ENCODE measurements at regions not wholly inside any gene's neighbourhood (a gene's known extent, or its start where the extent isn't known, plus 50 kb on each side); places are given as distances from the start of the nearest gene placed in this dataset.
"Not testable (repeated sequence)": the region's sequence is repeated elsewhere in the genome, so short reads cannot be mapped to it uniquely, and the experiment has no call there.

DNA sequence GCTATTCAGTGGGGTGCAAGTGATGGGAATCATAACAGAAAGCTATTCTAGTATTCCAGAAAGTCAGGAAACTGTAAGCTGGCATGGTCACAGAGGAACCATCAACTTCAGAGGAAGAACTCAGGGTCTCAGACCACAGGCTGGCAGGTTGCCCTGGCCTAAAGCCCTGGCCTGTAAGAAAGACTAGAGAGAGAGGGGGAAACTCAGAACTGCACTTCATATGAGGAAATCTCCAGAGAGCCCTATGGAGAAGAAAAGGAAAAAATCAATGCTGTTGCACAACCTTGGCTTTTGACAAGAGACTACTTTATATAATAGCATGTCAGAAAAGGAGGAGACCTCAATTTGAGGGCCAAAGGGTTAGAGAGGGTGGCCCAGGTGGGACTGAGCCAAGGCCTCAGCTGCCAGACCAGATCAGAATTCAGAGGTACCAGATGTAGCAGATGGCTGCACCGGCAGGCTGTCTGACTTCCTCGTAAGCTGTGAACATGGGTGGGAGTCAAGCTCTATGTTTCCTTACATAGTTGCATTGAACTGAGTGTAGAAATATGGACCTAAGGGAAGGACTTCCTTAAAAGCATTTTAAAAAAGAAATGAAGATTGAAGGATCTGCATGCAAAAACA, 333.8 kb downstream of the PDCD6IP start:
- DNase-seq, result no peak

DNA sequence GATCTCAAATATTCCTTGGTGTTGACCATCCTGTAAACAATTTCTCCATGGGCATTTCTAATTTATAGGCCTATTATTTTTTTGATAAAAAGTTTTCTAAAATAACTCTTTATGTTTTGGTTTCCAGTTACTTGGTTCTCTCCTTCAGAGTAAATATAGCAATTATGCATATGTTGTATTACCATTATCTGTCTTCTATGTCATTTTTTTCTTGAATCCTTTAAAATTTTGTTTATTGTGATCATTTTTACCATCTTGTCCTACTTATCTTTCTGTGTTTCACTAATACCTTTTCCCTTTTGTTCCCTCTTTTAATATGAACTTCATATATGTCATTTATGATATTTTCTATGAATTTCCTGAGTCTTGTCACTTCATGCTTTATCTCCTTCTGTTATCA, 341.1 kb downstream of the PDCD6IP start:
- no peak for DNase-seq

DNA sequence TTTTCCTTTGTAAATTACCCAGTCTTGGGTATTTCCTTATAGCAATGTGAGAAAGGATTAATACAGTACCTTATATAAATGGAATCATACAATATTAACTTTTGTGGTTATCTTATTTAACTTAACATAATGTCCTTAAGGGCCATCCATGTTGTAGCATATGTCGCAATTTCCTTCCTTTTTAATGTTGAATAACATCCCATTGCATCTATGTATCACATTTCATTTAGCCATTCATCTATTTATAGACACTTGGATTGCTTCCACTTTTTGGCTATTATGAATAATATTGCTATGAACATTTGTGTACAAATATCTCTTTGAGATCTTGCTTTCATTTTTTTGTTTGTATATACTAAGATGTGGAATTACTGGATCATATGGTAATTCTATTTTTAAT, 342.2 kb downstream of the PDCD6IP start:
- DNase-seq, result peak; percentile 20

DNA sequence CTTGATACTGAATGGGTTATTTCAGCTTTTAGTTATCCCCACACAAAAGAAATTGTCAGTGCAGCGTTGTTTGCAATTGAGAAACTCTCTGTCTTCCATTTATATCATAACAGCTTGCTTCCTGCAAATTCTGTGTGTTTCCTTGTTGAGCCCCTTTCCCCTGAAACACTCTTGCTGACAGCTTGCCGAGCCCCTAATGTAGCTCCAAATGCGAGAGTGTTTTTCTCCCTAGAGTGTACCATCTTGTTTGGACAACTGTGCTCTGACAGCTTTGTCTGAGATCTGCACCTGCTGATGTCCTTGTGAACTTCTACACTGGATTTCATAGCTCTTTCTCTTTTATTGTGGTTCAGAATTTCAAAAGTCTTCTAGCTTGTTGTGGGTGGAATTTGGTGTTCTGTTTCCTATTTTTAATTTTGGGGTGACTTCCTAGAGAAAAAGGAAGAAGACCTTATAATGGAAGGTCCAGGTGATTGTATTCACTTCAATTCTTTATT, 343.5 kb downstream of the PDCD6IP start:
- no peak for DNase-seq

DNA sequence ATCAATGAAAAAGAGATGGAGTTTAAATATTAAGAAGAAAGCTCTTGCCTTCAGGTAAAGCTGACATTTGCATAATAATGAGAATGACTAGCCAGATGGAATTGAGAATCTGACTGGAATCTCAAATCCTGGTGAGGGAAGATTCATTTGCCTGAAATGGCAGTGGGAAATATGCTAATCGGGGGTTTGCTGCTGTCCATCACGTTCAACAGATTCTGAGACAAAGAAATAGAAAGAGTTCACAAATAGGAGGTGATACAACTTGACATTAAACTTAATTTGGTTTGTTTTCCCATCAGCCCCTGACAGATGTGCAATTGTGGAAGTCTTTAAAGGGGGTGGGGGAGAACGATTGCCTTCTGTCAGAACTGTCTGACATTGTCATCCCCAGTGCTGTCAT, 347.4 kb downstream of the PDCD6IP start:
- no peak for DNase-seq

DNA sequence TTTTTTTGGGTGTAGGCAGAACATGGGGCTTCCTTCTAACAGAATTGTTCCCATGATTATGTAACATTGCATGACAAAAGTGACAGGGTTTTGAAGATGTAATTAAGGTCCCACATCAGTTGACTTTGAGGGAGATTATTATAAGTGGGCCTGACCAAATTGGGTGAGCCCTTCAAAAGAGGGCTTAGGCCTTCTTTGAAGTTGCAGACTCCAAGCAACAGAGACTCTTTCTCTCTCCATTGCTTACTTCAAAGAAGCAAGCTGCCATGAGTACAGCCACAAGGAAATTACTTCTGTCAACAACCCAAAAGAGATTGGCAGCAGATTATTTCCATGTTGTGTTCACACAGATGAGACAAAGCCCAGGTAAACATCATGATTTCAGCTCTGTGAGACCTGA, 348.2 kb downstream of the PDCD6IP start:
- no peak for DNase-seq

DNA sequence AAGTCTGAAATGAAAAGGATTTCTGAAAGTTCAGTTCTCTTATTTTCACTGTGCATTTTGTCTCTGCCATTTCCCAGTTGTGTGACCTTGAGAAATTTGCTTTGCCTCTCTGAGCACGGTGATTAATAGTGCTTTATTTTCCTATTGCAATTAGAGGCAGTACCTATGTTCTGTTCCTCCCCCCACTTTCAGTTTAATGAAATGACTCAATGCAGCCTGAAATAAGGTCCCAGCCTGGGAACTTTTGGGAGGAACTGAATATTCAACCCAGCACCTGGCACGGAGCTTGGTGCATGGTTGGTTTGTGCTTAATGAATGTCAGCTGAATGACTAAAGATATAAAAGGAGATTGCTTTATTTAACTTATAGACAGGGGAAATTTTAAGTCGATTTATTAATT, 352.6 kb downstream of the PDCD6IP start:
- DNase-seq, result no peak

DNA sequence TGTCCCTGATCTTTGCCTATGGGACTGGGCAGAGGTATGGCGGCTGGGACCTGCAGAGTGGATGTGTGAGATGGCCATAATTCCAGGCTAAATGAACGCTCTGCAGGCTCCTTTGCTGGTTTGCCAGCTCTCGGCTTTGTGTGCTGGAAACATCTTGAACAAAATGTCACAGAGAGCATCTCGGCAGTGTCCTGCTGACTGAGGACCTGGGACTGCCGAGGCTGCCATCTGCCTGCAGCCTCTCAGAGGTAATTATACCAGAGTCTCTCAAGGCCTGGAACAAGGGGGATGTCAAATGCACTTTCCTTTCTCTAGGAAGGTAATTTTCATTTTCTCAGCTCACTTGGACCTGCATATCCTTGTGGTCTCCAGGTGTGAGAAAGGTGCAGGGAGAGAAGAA, 354.2 kb downstream of the PDCD6IP start:
- DNase-seq, result no peak

DNA sequence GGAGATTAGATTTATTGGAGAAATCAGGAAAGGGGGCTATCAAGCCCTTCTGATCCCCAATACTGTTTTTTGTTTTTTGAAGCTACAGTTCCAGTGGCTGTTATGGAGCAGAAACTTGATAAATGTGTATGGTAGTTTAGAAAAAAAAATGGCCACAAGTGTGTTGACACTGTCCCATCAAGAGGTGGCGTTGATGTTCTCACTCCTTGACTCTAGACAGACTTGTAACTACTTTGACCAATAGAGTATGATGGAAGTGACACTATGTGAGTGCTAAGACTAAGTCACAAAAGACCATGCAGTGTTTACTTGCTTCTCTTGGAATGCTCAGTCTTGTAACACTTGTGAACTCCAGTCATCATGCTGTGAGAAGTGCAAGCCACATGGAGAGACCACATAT, 356.7 kb downstream of the PDCD6IP start:
- no peak for DNase-seq

DNA sequence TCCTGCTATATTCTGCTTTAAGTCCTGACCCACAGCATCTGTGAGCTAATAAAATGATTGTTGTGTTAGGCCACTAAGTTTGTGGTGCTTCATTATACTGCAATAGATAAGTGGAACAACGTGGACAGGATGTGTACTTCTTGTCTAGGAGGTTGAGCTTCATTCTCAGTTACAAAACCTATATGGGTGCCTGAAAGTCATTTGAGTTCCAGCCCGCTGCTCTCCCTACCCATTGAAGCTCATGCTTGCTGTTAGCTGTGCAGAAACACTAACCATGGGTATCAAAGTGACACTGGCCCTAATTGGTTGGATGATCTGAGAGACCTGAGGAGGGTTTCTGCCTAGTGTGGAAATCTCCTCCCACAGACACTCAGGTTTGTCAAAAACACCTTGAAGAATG, 357.2 kb downstream of the PDCD6IP start:
- DNase-seq, result no peak

DNA sequence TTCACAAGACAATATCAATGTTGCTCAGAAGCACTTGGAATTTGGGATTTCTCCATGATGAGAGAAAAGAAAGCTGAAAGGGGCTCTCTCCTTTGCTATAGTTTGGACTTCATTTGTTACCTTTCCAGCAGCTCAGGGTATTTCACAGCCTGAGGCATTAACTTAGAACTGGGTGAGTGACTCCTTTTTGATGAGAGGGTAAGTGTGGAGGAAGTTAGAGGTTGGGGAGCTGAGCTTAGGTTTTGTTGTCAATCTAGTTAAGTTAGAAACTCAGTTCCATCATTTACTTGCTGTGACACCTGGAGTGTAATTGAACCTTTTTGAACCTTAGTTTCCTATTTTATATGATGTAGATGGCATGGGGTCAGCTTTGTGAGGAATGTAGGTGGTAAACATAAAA, 359.1 kb downstream of the PDCD6IP start:
- no peak for DNase-seq

DNA sequence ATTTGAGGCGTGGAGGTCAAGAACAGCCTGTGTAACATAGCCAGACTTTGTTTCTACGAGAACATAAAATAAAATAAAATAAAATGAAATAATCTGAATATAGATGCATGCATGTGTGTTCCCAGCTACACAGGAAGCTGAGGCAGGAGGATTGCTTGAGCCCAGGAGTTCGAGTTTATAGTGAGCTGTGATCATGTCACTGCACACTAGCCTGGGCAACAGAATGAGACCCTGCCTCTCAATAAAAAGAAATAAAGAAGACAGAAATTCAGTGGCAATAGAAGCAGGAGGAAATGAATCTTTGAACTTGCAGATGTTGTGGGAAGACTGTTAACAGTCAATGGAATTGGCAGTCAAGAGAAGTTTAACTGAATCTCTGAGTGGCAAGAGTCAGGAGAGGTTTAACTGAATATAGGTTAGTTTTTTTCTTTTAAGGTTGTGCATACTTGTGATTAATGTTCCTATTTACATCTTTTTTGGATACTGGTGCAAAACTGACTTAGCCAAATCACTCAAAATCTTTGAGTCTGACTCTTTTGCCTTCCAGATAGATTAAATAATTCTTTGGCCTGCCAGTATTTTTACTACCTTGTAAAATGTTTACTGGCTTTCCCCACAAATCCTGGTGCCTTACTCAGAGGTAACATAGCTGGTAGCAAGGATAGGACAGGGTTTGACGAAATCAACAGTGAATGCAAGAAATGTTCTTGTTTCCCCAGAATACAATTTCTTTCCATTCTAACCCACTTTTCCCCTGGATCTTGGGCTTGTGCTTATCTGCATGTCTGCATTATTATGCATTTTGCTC, 361.4 kb downstream of the PDCD6IP start:
- DNase-seq, result no peak

DNA sequence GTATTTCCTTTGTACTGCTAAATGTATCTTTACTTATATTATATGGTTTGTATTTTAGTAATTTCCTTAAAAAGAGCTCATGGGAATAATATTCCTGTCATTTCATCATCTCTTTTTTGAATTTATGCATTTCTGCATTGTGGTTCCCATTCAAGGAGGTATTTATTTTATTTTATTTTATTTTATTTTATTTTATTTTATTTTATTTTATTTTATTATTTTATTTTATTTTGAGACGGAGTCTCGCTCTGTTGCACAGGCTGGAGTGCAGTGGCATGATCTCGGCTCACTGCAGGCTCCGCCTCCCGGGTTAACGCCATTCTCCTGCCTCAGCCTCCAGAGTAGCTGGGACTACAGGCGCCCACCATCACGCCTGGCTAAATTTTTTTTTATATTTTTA, 371.2 kb downstream of the PDCD6IP start:
- not testable (repeated sequence) for DNase-seq

DNA sequence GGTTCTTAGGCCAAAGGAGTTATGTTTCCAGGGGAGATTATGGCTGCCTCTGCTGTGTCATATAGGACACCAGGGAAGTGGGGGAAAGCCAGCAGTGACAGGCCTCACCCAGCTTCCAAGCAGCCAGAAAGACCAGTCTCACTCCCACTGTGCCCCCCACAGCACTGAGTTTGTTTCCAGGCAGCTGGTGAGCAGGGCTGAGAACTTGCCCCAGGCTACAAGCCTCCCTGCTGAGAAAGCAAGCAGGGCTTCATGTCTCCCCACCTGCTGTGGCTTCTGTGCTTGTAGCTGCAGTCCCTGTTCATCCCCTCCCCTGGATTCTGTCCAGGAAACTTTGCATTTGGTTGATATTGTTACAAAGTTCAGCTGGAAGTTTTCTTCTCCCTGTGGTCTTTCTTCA, 376.3 kb downstream of the PDCD6IP start:
- DNase-seq, result peak; percentile 19

DNA sequence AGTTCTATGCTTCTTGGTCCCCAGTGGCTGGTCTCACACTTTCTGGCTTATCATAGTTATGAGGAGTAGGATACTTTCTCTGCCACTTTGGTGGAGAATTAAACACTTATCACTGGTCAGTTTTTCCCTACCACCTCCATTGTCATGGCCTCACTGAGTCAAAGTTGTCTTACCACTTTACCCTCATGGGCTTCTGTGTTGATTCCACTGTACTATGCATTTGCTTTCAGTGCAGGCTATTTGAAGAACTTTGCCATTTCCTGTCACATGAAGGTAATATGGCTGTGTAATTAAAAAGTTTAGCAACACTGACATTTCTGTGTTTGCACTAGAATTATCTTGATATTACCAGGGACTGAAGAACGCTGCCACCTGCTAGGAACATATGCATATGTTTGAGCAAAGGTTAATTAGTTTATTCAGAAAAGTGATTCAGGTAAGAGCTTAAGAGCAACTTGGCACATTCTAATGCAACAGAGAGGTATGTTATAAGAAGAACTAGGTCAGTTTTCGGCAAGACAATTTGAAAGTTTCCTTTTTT, 377.3 kb downstream of the PDCD6IP start:
- no peak for DNase-seq

DNA sequence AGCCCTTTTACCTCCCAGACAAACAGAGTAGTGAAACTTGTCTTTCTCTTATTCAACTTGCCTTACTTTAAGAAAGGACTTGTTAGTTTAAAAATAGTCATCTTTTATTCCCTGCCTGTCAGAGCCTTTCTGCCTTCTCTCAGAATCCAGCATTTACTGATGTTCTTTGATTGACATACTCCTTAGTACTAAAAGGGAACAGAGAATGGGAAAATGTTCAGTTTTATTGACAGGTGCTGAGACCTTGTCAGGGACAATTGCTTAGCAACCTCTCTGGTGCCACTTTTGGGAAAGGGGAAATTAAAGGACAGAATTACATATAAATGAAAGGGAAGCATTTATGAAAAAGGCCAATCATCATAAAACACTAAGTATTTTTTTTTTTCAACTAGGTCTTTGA, 378.3 kb downstream of the PDCD6IP start:
- no peak for DNase-seq

DNA sequence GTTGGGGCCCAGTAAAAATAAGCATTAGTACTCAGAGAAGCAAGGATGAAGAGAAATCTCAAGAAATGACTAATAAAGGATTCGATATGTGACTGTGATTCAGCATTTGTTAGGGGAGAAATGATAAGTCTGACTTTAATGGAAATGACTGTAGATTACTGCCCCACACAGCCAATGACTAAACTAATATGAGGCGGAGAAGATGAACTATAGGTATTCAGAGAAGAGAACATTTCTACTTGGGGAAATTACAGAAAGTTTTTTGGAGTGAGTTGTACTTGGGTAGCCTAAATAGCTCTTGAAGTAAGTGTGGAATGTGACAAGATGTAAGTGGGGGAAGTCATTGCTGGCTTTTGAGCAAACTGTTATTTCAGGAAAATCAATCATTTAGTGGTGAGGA, 380.0 kb downstream of the PDCD6IP start:
- peak; percentile 72 for DNase-seq

DNA sequence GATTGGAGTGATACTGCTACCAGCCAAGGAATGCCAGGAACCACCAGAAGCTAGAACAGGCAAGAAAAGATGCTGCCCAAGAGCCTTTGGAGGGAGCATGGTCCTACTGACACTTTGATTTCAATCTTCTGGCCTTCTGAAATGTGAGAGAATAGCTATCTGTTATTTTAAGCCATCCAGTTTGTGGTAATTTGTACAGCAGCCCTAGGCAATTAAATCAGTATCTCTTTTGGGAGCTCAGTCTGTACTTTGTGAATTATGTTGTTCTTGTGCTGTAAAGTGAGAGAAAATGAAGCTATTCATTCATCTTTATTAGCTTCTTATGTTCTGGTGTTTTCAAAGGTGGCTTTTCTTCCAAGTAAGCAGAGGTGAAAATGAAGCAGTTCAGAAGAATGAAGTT, 381.3 kb downstream of the PDCD6IP start:
- no peak for DNase-seq

DNA sequence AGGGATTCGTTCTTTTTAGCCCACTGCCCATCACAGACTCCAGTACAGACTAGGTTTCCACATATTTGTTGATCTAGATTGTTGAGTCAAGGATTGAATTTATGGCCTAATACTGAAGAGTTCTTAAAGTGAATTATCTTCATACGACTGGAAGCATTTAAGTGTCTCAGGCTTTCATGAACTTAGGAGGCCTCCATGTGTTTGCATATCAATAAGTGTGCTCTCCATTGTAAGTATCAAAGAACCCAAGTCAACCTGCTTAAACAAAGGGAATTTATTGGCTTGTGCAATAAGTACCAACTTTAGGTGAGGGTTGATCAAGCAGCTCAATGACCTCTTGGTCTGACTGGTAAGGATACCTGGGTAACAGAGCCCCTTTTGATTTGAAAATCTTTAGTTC, 382.1 kb downstream of the PDCD6IP start:
- DNase-seq, result no peak

DNA sequence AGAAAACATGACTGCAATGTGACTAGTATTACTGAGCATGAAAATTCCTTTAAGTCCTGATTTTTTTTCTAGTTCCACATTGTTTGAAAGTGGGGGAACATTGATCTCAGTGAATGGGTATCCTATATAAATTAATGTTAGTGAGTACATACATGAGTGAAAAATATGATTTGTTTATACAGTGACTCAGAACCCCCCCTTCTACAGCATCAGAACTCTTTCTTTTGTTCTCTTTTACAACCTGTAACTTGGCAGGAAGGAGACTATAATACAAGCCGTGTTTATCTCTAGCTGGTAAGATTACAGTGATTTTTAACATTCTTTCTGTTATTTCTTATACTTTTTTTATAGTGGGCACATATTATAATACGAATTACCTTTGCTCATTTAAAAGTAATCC, 384.7 kb downstream of the PDCD6IP start:
- no peak for DNase-seq

DNA sequence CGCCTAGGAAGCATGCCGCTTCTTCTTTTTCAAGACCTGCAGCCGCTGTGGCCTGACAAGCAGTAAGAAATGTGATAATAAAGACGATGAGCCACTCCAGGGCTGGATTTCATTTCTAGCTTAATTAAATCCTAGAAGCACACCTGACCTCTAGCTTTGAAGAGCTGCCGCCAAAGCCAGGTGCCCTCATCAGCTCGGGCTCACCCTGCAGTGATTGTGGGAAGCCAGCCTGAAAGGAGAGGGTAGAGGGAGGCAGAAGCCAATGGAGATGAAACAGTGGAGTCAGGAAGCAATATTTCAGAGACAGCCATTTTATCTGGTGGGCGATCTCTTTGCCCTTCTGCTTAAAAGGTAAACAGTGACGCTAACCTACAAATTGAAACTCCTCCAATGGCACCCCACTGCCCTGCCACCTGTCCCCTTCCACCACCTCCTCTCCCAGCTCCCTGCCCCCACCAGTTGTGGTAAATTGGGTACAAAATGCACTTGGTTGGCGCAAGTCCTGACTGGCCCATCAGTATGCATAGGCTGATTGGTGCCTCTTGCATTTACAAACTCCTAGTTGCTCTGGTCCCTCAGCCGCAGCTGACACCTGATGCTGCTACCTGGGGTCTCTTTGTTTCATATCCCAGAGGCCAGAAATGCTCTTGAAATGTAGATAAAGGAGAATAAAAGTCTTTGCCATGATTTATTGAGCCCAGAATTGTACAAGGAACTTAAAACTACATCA, 385.3 kb downstream of the PDCD6IP start:
- DNase-seq, result no peak

DNA sequence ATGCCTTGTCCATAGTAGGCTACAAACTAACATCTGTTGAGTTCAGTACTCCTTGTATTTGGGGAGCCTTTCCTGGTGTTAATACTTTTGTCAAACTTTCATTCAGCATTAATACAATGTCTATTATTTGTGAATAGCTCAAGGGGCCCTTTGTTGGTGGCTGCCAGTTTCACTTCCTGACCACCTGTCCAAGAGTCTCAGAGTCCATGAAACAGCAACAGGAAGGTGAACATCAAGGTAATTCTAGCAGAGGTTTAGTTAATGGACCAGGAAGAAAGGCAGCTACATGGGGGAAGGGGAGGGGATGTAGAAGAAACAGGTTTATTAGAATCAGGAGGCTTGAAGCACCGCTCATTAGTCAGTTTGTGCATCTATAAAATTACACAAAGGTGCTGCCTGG, 386.9 kb downstream of the PDCD6IP start:
- DNase-seq, result no peak

DNA sequence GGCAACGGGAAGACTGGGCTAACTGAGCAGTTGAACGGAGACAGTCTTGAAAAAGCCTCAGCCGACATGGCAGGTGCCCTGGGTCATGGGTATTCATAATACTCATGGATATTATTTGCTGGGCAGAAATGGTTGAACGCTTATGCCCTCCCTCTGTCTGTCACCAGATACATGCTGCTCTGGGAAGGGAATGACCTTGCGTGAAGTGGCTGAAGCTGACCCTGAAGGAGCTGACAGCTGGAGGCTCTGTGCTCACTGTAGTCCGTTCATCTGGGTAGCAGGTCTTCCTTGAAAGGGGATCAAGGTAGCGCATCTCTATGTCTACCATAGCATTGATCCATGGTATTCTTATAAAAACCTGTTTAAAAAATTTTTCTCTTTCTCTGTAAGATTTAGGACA, 390.7 kb downstream of the PDCD6IP start:
- no peak for DNase-seq
